ENCODE measurements at regions not wholly inside any gene's neighbourhood (a gene's known extent, or its start where the extent isn't known, plus 50 kb on each side); places are given as distances from the start of the nearest gene placed in this dataset.

DNA sequence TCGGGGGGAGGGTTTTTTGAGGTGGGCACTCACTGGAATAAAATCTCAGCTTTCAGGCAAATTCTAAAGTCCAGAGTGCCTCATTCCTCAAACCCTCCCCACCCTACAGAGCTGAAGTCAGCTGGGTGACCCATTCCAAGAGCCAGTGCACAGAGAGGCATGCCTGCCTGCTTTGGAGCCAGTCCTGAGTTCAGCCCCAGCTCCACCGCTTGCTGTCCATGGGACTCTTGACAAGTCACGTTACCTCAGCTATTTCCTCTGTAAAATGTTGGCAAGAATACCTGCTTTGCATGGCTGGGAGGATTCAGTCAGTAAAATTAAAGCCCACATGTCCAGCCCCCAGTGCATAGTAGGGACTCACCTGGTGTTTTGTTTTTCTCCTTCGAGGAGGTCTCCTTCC lies 125.9 kb upstream of the PJA1 start:
- H4K20me1 ChIP-seq (ENCODE audit: control insufficient read depth, insufficient read depth) = no peaks in the 10 kb centered on the region
- H3K9ac ChIP-seq (ENCODE audit: control insufficient read depth, insufficient read depth, low read length) = no peak overlapping the region
- H3K27ac ChIP-seq (ENCODE audit: control insufficient read depth, insufficient read depth) = no peak overlapping the region
- CTCF ChIA-PET = interaction anchor here (1.1 kb wide), 1 partner anchor 9 kb away, joined by 3 read pairs; no protein-coding TSS in a partner anchor
- H3K4me3 ChIP-seq = no peak overlapping the region
- H3K79me2 ChIP-seq (ENCODE audit: control insufficient read depth, insufficient read depth, low read length) = no peaks in the 10 kb centered on the region
- intact Hi-C loops (cut with micrococcal nuclease; ENCODE audit: unreplicated experiment) = no loop called here
- no peak overlapping the region for H3K4me2 ChIP-seq (ENCODE audit: control insufficient read depth, insufficient read depth)
- RAD21 ChIA-PET (ENCODE audit: unreplicated experiment) = no interaction called here
- H3K27me3 ChIP-seq (replicated peaks in 1 of 2; ENCODE audit: control insufficient read depth in 2 of 2, insufficient read depth in 2 of 2, low read length in 1 of 2) = no peaks in the 10 kb centered on the region
- H3K4me1 ChIP-seq (ENCODE audit: control insufficient read depth, insufficient read depth, low read length) = no peaks in the 10 kb centered on the region
- ATAC-seq (no peak), DNase-seq (ENCODE audit: low read depth, low spot score) (no peak), FAIRE-seq (no peak)
- no peaks in the 10 kb centered on the region for H3K36me3 ChIP-seq (ENCODE audit: control insufficient read depth in 2 of 2, insufficient read depth in 2 of 2, low read length in 1 of 2)
- no TSS peak for BruUV-seq (replicated peaks)
- in situ Hi-C loops (cut with MboI) = loop anchor here (25.0 kb wide), 1 partner anchor 1104 kb away; no protein-coding TSS in a partner anchor
- no peak overlapping the region for H2AFZ ChIP-seq (ENCODE audit: control insufficient read depth, low read depth, low read length)
- H3K9me3 ChIP-seq (replicated peaks; ENCODE audit: control insufficient read depth, insufficient read depth, low read length) = no peaks in the 10 kb centered on the region
- SMC1A ChIA-PET (ENCODE audit: uncharacterized antibody, unreplicated experiment) = interaction anchor here (1.5 kb wide), 1 partner anchor 11 kb away, joined by 5 read pairs; no protein-coding TSS in a partner anchor
- WGBS (ENCODE audit: insufficient coverage, insufficient replicate concordance, low lambda C conversion rate, missing lambda C conversion rate) = 2% methylated on average over 4 of the region's 4 CpGs
- POLR2A ChIA-PET = no interaction called here
- TF ChIP-seq BMI1 (IDR thresholded peaks at IDR 0.05; ENCODE audit: borderline replicate concordance) (no peak), RAD21 (IDR thresholded peaks at IDR 0.05; ENCODE audit: insufficient read depth, low read depth, low read length) (no peak), HDAC6 (IDR thresholded peaks at IDR 0.05; ENCODE audit: unreplicated experiment) (no peak), JUND (IDR thresholded peaks at IDR 0.05; ENCODE audit: low read depth, low read length) (no peak), MAX (IDR thresholded peaks at IDR 0.05; ENCODE audit: low read depth, low read length) (no peak), NR2C1 (IDR thresholded peaks at IDR 0.05) (no peak), SMAD5 (IDR thresholded peaks at IDR 0.05; ENCODE audit: low read depth) (no peak), WRNIP1 (IDR thresholded peaks at IDR 0.05; ENCODE audit: borderline replicate concordance, low read depth, low read length) (no peak), NFXL1 (IDR thresholded peaks at IDR 0.05; ENCODE audit: borderline replicate concordance) (no peak), TARDBP (IDR thresholded peaks at IDR 0.05; ENCODE audit: borderline replicate concordance) (no peak), SMARCA5 (IDR thresholded peaks at IDR 0.05) (no peak), TCF7 (IDR thresholded peaks at IDR 0.05; ENCODE audit: borderline replicate concordance) (no peak), ZZZ3 (IDR thresholded peaks at IDR 0.05; ENCODE audit: control insufficient read depth, insufficient read length, low read depth) (no peak), MLLT1 (IDR thresholded peaks at IDR 0.05) (no peak), ZNF274 (IDR thresholded peaks at IDR 0.05; ENCODE audit: insufficient read depth, insufficient read length) (no peak)
- TF ChIP-seq, protein P1, sequence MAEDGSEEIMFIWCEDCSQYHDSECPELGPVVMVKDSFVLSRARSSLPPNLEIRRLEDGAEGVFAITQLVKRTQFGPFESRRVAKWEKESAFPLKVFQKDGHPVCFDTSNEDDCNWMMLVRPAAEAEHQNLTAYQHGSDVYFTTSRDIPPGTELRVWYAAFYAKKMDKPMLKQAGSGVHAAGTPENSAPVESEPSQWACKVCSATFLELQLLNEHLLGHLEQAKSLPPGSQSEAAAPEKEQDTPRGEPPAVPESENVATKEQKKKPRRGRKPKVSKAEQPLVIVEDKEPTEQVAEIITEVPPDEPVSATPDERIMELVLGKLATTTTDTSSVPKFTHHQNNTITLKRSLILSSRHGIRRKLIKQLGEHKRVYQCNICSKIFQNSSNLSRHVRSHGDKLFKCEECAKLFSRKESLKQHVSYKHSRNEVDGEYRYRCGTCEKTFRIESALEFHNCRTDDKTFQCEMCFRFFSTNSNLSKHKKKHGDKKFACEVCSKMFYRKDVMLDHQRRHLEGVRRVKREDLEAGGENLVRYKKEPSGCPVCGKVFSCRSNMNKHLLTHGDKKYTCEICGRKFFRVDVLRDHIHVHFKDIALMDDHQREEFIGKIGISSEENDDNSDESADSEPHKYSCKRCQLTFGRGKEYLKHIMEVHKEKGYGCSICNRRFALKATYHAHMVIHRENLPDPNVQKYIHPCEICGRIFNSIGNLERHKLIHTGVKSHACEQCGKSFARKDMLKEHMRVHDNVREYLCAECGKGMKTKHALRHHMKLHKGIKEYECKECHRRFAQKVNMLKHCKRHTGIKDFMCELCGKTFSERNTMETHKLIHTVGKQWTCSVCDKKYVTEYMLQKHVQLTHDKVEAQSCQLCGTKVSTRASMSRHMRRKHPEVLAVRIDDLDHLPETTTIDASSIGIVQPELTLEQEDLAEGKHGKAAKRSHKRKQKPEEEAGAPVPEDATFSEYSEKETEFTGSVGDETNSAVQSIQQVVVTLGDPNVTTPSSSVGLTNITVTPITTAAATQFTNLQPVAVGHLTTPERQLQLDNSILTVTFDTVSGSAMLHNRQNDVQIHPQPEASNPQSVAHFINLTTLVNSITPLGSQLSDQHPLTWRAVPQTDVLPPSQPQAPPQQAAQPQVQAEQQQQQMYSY (CRISPR knock-in tag; IDR thresholded peaks at IDR 0.05) = no peak
- TF ChIP-seq, protein P2, sequence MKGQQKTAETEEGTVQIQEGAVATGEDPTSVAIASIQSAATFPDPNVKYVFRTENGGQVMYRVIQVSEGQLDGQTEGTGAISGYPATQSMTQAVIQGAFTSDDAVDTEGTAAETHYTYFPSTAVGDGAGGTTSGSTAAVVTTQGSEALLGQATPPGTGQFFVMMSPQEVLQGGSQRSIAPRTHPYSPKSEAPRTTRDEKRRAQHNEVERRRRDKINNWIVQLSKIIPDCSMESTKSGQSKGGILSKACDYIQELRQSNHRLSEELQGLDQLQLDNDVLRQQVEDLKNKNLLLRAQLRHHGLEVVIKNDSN (IDR thresholded peaks at IDR 0.05; ENCODE audit: borderline replicate concordance, extremely low read length, insufficient read depth, low read depth, low read length) = no peak
- TF ChIP-seq, protein P3, sequence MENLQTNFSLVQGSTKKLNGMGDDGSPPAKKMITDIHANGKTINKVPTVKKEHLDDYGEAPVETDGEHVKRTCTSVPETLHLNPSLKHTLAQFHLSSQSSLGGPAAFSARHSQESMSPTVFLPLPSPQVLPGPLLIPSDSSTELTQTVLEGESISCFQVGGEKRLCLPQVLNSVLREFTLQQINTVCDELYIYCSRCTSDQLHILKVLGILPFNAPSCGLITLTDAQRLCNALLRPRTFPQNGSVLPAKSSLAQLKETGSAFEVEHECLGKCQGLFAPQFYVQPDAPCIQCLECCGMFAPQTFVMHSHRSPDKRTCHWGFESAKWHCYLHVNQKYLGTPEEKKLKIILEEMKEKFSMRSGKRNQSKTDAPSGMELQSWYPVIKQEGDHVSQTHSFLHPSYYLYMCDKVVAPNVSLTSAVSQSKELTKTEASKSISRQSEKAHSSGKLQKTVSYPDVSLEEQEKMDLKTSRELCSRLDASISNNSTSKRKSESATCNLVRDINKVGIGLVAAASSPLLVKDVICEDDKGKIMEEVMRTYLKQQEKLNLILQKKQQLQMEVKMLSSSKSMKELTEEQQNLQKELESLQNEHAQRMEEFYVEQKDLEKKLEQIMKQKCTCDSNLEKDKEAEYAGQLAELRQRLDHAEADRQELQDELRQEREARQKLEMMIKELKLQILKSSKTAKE (IDR thresholded peaks at IDR 0.05; ENCODE audit: low read depth, poor library complexity, severe bottlenecking) = no peak
